ENCODE measurements at regions not wholly inside any gene's neighbourhood (a gene's known extent, or its start where the extent isn't known, plus 50 kb on each side); places are given as distances from the start of the nearest gene placed in this dataset.

- peaks cover 24% of the 10 kb centered on the region for H3K4me1 Mint-ChIP-seq
- DNase-seq (no peak), ATAC-seq (no peak)
- no peak overlapping the region for H3K27ac Mint-ChIP-seq
- peaks cover 37% of the 10 kb centered on the region for H3K27me3 Mint-ChIP-seq
- peak overlapping the region in 1 of 2 donors; percentile 25 for H3K4me3 Mint-ChIP-seq
- H3K9me3 Mint-ChIP-seq = peaks cover 0 to 14% of the 10 kb centered on the region in 2 donors
Observed at GRCh38 chr4:122671919-122672490, 51.1 kb upstream of the IL21 start.

GRCh38 chr4:122673252-122673651 lies 52.4 kb upstream of the IL21 start:
- H3K4me1 Mint-ChIP-seq = peaks cover 13% of the 10 kb centered on the region
- DNase-seq (no peak), ATAC-seq (no peak)
- peaks cover 47% of the 10 kb centered on the region for H3K27me3 Mint-ChIP-seq
- peaks cover 0 to 18% of the 10 kb centered on the region in 2 donors for H3K9me3 Mint-ChIP-seq
- no peak overlapping the region for H3K27ac Mint-ChIP-seq
- no peak overlapping the region for H3K4me3 Mint-ChIP-seq

GRCh38 chr4:122674371-122674770 lies 53.5 kb upstream of the IL21 start:
- Mint-ChIP-seq H3K27ac (no peak overlapping the region), H3K4me3 (no peak overlapping the region), H3K9me3 (peaks cover 0 to 15% of the 10 kb centered on the region in 2 donors), H3K4me1 (peaks cover 4% of the 10 kb centered on the region), H3K27me3 (peaks cover 45% of the 10 kb centered on the region)
- no peak for DNase-seq
- no peak for ATAC-seq

GRCh38 chr4:122679317-122679716 lies 53.2 kb upstream of the BBS12 start:
- no peaks in the 10 kb centered on the region for H3K4me1 Mint-ChIP-seq
- H3K27me3 Mint-ChIP-seq = peaks cover 57% of the 10 kb centered on the region
- H3K9me3 Mint-ChIP-seq = peaks cover 36 to 45% of the 10 kb centered on the region in 2 donors
- DNase-seq (no peak), ATAC-seq (no peak)
- H3K27ac Mint-ChIP-seq = no peak overlapping the region
- no peak overlapping the region for H3K4me3 Mint-ChIP-seq

GRCh38 chr4:122679946-122680345 lies 52.6 kb upstream of the BBS12 start:
- Mint-ChIP-seq H3K9me3 (peaks cover 42 to 51% of the 10 kb centered on the region in 2 donors), H3K4me1 (no peaks in the 10 kb centered on the region), H3K27ac (no peak overlapping the region), H3K4me3 (no peak overlapping the region), H3K27me3 (peaks cover 56% of the 10 kb centered on the region)
- DNase-seq (no peak), ATAC-seq (no peak)

GRCh38 chr4:122681568-122681967 lies 50.9 kb upstream of the BBS12 start:
- peaks cover 39% of the 10 kb centered on the region for H3K27me3 Mint-ChIP-seq
- H3K4me1 Mint-ChIP-seq = peaks cover under 1% of the 10 kb centered on the region
- DNase-seq (no peak), ATAC-seq (no peak)
- no peak overlapping the region for H3K4me3 Mint-ChIP-seq
- H3K27ac Mint-ChIP-seq = no peak overlapping the region
- peaks cover 44 to 45% of the 10 kb centered on the region in 2 donors for H3K9me3 Mint-ChIP-seq
